ENCODE measurements at regions not wholly inside any gene's neighbourhood (a gene's known extent, or its start where the extent isn't known, plus 50 kb on each side); places are given as distances from the start of the nearest gene placed in this dataset.

DNA sequence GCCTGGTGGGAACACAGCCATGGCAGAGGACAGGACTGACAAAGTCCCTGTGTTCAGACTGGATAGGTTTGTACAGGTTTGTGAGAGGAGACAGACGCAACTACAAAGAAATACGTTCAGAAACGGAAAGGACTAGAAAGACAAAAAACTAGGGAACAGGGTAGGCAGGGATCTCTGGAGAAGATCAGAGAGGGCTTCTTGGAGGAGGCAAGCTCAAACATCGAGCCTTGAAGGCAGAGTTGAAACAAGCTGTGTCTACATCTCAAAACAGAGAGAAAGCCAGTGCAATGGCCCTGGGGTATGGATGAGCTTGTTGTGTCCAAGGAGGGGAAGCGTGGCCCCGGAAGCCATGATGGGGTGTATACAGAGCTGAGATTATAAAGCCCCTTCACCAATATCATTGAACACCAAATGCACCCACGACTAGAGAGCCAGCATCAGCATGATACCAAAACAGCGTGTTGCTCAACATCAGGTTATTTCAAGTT lies 89.6 kb upstream of the NCOR2 start:
- H3K4me3 Mint-ChIP-seq = no peak overlapping the region
- ChIA-PET POLR2A (interaction anchor here (0.5 kb wide), 1 partner anchor 386 kb away, joined by 3 read pairs; no protein-coding TSS in a partner anchor), CTCF (interaction anchor here (0.7 to 2.2 kb wide), 2 partner anchors 80 to 87 kb away, joined by 4 to 15 read pairs; no protein-coding TSS in a partner anchor)
- DNase-seq (ENCODE audit: low spot score) (no peak), ATAC-seq (no peak)
- H3K27me3 Mint-ChIP-seq (ENCODE audit: low read depth) = no peaks in the 10 kb centered on the region
- peak overlapping the region; percentile 12; the same call in 1 of the 2 replicates for H3K27ac Mint-ChIP-seq
- H3K9me3 Mint-ChIP-seq = peaks cover 8% of the 10 kb centered on the region; the same call in 1 of the 2 replicates
- TF ChIP-seq ZNF423 (CRISPR knock-in tag; IDR thresholded peaks at IDR 0.05) (no peak), JUN (CRISPR knock-in tag; IDR thresholded peaks at IDR 0.05) (no peak), ATF1 (CRISPR knock-in tag; IDR thresholded peaks at IDR 0.05) (no peak), SP1 (CRISPR knock-in tag; conservative IDR thresholded peaks at IDR 0.05) (no peak), IRF2 (CRISPR knock-in tag; IDR thresholded peaks at IDR 0.05; ENCODE audit: borderline replicate concordance, low read depth) (no peak), ZNF671 (CRISPR knock-in tag; IDR thresholded peaks at IDR 0.05) (no peak), KAT7 (CRISPR knock-in tag; IDR thresholded peaks at IDR 0.05; ENCODE audit: borderline replicate concordance) (no peak), CREM (CRISPR knock-in tag; IDR thresholded peaks at IDR 0.05) (no peak), NFYB (CRISPR knock-in tag; conservative IDR thresholded peaks at IDR 0.05; ENCODE audit: low read depth) (no peak), HMGA2 (CRISPR knock-in tag; IDR thresholded peaks at IDR 0.05) (no peak), FOXP1 (CRISPR knock-in tag; IDR thresholded peaks at IDR 0.05; ENCODE audit: borderline replicate concordance) (no peak), MYBL2 (CRISPR knock-in tag; IDR thresholded peaks at IDR 0.05) (no peak)
- TF ChIP-seq, protein P1, sequence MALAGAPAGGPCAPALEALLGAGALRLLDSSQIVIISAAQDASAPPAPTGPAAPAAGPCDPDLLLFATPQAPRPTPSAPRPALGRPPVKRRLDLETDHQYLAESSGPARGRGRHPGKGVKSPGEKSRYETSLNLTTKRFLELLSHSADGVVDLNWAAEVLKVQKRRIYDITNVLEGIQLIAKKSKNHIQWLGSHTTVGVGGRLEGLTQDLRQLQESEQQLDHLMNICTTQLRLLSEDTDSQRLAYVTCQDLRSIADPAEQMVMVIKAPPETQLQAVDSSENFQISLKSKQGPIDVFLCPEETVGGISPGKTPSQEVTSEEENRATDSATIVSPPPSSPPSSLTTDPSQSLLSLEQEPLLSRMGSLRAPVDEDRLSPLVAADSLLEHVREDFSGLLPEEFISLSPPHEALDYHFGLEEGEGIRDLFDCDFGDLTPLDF (CRISPR knock-in tag; IDR thresholded peaks at IDR 0.05) = no peak
- TF ChIP-seq, protein P2, sequence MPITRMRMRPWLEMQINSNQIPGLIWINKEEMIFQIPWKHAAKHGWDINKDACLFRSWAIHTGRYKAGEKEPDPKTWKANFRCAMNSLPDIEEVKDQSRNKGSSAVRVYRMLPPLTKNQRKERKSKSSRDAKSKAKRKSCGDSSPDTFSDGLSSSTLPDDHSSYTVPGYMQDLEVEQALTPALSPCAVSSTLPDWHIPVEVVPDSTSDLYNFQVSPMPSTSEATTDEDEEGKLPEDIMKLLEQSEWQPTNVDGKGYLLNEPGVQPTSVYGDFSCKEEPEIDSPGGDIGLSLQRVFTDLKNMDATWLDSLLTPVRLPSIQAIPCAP (CRISPR knock-in tag; IDR thresholded peaks at IDR 0.05) = no peak
- TF ChIP-seq, protein P3, sequence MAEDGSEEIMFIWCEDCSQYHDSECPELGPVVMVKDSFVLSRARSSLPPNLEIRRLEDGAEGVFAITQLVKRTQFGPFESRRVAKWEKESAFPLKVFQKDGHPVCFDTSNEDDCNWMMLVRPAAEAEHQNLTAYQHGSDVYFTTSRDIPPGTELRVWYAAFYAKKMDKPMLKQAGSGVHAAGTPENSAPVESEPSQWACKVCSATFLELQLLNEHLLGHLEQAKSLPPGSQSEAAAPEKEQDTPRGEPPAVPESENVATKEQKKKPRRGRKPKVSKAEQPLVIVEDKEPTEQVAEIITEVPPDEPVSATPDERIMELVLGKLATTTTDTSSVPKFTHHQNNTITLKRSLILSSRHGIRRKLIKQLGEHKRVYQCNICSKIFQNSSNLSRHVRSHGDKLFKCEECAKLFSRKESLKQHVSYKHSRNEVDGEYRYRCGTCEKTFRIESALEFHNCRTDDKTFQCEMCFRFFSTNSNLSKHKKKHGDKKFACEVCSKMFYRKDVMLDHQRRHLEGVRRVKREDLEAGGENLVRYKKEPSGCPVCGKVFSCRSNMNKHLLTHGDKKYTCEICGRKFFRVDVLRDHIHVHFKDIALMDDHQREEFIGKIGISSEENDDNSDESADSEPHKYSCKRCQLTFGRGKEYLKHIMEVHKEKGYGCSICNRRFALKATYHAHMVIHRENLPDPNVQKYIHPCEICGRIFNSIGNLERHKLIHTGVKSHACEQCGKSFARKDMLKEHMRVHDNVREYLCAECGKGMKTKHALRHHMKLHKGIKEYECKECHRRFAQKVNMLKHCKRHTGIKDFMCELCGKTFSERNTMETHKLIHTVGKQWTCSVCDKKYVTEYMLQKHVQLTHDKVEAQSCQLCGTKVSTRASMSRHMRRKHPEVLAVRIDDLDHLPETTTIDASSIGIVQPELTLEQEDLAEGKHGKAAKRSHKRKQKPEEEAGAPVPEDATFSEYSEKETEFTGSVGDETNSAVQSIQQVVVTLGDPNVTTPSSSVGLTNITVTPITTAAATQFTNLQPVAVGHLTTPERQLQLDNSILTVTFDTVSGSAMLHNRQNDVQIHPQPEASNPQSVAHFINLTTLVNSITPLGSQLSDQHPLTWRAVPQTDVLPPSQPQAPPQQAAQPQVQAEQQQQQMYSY (CRISPR knock-in tag; IDR thresholded peaks at IDR 0.05) = no peak
- peaks cover 31% of the 10 kb centered on the region for H3K4me1 Mint-ChIP-seq
- no peaks in the 10 kb centered on the region for H3K36me3 Mint-ChIP-seq

DNA sequence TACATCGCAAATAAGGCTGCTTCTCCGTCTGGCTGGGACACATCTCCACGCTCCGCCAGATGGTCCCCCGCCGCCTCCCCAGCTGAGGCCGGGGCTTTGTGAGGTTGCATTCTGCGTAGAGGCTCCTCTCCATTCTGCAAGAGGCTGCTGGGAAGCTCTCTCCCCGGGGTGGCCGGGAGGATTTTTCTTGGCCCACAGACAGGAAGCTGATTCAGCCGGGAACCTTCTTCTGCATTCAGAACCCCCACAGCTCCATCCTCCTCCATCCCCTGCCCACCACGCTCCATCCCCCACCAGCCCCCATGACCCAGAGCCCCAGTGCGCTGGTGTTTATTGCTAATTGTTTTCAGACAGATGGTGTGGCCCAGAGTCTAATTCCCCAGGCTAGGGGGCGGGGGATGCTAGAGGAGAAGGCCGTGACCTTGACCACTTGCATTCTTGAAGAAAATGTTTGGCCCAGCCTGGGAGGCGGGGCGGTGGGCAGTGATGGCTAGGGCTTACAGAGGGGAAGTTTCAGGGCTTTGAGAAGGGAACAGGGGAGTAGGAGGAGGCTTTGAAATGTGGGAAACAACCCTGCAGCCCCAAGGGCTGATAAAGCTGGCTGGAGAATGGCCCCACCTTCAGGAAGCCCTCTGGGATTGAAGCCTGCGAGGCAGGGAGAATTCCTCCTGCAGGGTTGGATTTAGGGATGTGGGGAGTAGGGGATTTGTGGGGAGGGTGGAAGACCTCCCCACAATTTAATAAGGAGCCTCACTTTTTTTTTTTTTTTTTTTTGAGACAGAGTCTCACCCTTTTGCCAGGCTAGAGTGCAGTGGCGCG lies 88.5 kb upstream of the NCOR2 start:
- DNase-seq (ENCODE audit: low spot score) (peak; percentile 77), ATAC-seq (peak; percentile 85)
- Mint-ChIP-seq H3K27ac (peak overlapping the region; percentile 93), H3K4me1 (peaks cover 27% of the 10 kb centered on the region), H3K4me3 (peak overlapping the region; percentile 39), H3K9me3 (peaks cover 8% of the 10 kb centered on the region; the same call in 1 of the 2 replicates), H3K27me3 (ENCODE audit: low read depth) (no peaks in the 10 kb centered on the region), H3K36me3 (no peaks in the 10 kb centered on the region)
- POLR2A ChIA-PET = interaction anchor here (0.7 kb wide), 1 partner anchor 21 kb away, joined by 3 read pairs; no protein-coding TSS in a partner anchor
- CTCF ChIA-PET = interaction anchor here (0.6 to 2.2 kb wide), 19 partner anchors 8 to 256 kb away, joined by 3 to 15 read pairs (median 4); no protein-coding TSS in a partner anchor
- TF ChIP-seq, protein P3 (CRISPR knock-in tag; IDR thresholded peaks at IDR 0.05) = no peak
- TF ChIP-seq ZNF423 (CRISPR knock-in tag; IDR thresholded peaks at IDR 0.05) = peak; percentile 41; the same call in 1 of the 2 replicates
- TF ChIP-seq, protein P4, sequence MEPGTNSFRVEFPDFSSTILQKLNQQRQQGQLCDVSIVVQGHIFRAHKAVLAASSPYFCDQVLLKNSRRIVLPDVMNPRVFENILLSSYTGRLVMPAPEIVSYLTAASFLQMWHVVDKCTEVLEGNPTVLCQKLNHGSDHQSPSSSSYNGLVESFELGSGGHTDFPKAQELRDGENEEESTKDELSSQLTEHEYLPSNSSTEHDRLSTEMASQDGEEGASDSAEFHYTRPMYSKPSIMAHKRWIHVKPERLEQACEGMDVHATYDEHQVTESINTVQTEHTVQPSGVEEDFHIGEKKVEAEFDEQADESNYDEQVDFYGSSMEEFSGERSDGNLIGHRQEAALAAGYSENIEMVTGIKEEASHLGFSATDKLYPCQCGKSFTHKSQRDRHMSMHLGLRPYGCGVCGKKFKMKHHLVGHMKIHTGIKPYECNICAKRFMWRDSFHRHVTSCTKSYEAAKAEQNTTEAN (CRISPR knock-in tag; IDR thresholded peaks at IDR 0.05) = 0 out of 2 replicates have a peak, but pooled peaks have one; percentile 47
- TF ChIP-seq, protein P5, sequence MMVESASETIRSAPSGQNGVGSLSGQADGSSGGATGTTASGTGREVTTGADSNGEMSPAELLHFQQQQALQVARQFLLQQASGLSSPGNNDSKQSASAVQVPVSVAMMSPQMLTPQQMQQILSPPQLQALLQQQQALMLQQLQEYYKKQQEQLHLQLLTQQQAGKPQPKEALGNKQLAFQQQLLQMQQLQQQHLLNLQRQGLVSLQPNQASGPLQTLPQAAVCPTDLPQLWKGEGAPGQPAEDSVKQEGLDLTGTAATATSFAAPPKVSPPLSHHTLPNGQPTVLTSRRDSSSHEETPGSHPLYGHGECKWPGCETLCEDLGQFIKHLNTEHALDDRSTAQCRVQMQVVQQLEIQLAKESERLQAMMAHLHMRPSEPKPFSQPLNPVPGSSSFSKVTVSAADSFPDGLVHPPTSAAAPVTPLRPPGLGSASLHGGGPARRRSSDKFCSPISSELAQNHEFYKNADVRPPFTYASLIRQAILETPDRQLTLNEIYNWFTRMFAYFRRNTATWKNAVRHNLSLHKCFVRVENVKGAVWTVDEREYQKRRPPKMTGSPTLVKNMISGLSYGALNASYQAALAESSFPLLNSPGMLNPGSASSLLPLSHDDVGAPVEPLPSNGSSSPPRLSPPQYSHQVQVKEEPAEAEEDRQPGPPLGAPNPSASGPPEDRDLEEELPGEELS (CRISPR knock-in tag; IDR thresholded peaks at IDR 0.05) = no peak
- TF ChIP-seq OVOL2 (CRISPR knock-in tag; IDR thresholded peaks at IDR 0.05; ENCODE audit: borderline replicate concordance) = no peak
- TF ChIP-seq SP1 (CRISPR knock-in tag; conservative IDR thresholded peaks at IDR 0.05) = 0 out of 2 replicates have a peak, but pooled peaks have one; percentile 16

Data from WTC11 (cell line).